ENCODE measurements at regions not wholly inside any gene's neighbourhood (a gene's known extent, or its start where the extent isn't known, plus 50 kb on each side); places are given as distances from the start of the nearest gene placed in this dataset.

- TF ChIP-seq CTCF (IDR thresholded peaks at IDR 0.05; ENCODE audit: low read depth, low read length, missing input control) (no peak), FOXA2 (IDR thresholded peaks at IDR 0.05) (no peak)
These were observed 109.0 kb upstream of the SHH start (continued) for GRCh38 chr7:155921086-155921803.

GRCh38 chr7:155920068-155920461, 107.8 kb upstream of the SHH start:
- H3K4me1 ChIP-seq (ENCODE audit: control insufficient read depth in 4 of 4, insufficient read depth in 4 of 4, low read length in 3 of 4), result peaks cover 14 to 33% (median 21%) of the 10 kb centered on the region in 4 donors
- 95% methylated on average over 11 of the region's 11 CpGs for WGBS
- no peaks in the 10 kb centered on the region for H3K9me3 ChIP-seq (ENCODE audit: control insufficient read depth in 4 of 4, low read length in 3 of 4)
- H3K27ac ChIP-seq (ENCODE audit: low read depth in 1 of 2, low read length in 2 of 2), result no peak overlapping the region
- DNase-seq (ENCODE audit: low spot score), result no peak
- no peak overlapping the region for H3K9ac ChIP-seq (ENCODE audit: low read depth in 1 of 2, low read length in 2 of 2)
- H3K27me3 ChIP-seq (ENCODE audit: control insufficient read depth in 4 of 4, insufficient read depth in 4 of 4, low read length in 3 of 4), result no peaks in the 10 kb centered on the region
- H3K4me3 ChIP-seq (ENCODE audit: low read depth in 1 of 3, low read length in 3 of 3), result no peak overlapping the region
- TF ChIP-seq ZBTB33 (IDR thresholded peaks at IDR 0.05) (no peak), ATF3 (IDR thresholded peaks at IDR 0.05) (no peak), EGR1 (IDR thresholded peaks at IDR 0.05; ENCODE audit: low read depth in 2 of 2) (no peak), REST (IDR thresholded peaks at IDR 0.05) (no peak), YY1 (IDR thresholded peaks at IDR 0.05) (no peak), FOXA2 (IDR thresholded peaks at IDR 0.05) (no peak), HNF4A (conservative IDR thresholded peaks at IDR 0.05) (no peak), RXRA (IDR thresholded peaks at IDR 0.05) (no peak), GABPA (IDR thresholded peaks at IDR 0.05 in 1 of 2, conservative IDR thresholded peaks at IDR 0.05 in 1 of 2) (no peak), SP1 (IDR thresholded peaks at IDR 0.05) (no peak), MAX (IDR thresholded peaks at IDR 0.05) (no peak), JUND (IDR thresholded peaks at IDR 0.05) (no peak), RAD21 (IDR thresholded peaks at IDR 0.05) (no peak), CTCF (IDR thresholded peaks at IDR 0.05; ENCODE audit: low read depth, low read length, missing input control) (no peak), TAF1 (conservative IDR thresholded peaks at IDR 0.05) (no peak), NR2F2 (IDR thresholded peaks at IDR 0.05) (no peak)
- H3K36me3 ChIP-seq (ENCODE audit: control insufficient read depth in 4 of 4, insufficient read depth in 3 of 4, low read depth in 1 of 4, low read length in 3 of 4), result no peaks in the 10 kb centered on the region
